ENCODE measurements at regions not wholly inside any gene's neighbourhood (a gene's known extent, or its start where the extent isn't known, plus 50 kb on each side); places are given as distances from the start of the nearest gene placed in this dataset.

DNA sequence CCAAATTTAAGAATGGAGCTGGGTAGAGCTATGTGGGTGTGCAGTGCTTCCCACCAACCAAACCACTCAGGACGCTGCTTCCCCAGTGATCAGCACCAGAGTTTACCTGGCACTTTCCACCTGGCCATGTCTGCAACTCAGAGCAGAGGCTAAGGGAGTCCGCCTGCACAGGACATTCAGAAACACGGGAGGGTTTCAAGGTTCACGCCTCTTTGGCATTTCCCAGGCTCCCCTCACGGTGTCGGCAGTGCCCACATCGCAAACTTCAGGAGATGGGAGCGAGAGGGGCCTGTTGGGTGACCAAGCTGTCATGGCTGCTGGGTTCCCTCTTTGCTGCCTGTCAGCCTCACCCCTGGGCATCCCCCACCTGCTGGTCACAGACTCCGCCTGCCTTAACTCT, 161.5 kb downstream of the NXNL2 start:
- DNase-seq = no peak

DNA sequence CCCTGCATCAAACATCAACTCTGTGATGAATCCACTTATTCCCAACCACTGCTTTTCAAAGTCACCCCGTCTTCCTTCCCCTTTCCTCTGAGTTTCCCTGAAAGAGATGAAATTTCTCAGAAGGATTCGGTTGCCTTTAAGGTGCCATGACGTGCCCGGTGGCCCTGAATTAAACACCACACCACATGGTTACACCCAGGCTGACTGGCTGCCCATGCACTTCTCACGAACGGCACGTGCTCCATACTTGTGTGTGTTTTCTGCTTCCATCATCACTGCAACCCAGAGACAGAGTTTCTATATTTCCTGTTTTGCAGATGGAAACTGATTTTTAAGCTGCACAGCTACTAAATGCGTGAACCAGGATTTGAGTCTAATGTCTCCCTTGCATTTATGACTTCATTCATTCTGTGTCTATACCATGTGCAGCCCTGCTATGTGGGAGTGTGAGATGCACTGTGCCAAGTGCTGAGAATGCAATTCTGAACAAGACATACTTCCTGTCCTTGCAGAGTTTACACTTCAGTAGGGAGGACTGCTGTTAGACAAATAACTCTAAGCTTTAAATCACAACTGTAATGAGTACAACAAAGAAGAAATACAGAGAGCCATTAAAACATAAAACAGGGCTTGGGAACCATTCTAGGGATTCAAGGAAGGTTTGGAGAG, 162.9 kb downstream of the NXNL2 start:
- no peak for DNase-seq

DNA sequence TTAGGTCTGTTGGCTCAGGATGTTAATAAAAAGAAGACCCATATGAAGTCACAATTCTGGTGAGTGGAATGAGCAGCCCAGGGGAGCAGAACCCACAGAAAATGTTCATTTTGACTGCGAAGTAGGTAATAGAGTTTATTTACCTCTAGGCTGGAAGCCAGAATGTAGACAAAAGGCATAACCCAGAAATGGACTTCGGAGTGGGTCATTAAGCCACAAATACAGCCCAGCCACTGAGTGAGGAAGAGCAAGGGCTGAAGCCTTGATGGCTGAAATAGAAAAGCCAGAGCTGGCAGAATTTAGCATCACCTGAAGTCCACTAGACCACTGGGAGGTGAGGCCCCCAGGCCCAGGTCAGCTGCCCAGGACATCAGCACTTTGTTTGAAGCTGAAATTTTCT, 168.0 kb downstream of the NXNL2 start:
- DNase-seq = no peak

DNA sequence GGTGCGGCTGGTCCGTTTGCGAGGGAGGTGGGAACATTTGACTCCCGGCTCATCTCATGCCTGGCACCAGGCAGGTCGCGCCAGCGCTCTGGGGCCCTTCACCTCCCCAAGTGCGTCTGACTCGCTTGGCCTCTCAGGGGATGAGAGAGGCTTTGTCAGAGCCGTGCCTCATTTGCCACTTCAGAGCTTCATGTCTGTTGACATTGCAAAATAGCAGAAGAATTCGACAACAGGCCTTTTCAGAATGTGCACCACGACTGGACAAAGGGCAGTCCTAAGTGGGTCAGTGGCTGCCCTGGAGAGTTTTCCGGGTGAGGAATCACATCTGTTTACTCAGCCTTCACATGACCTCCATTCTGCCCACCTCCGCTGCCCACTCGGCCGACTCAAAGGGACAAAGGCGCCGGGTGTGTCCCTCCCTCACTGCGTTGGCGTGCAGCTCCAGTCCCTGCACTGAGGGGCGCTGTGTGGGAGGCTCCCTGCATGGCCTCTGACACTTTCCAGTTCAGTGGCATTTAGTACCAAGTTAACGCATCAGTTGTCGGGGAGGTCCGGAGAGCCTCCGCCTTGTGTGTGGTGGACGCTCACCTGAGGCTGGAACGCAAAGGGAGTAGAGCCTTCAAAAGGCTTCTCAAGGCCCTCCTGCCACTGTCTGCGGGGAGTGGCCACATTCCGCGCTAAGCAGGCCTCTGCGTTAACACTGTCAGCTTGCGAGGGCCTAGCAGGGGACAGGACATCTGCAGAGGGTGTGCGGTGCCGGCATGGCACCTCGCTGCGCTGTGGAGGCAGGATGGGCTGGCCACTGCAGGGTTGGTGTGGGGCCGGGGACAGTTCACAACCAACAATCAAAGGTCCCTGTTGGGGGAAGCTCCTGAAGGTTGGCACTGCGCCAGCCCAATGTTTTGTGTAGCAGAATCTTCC, 171.5 kb downstream of the NXNL2 start:
- DNase-seq = no peak

DNA sequence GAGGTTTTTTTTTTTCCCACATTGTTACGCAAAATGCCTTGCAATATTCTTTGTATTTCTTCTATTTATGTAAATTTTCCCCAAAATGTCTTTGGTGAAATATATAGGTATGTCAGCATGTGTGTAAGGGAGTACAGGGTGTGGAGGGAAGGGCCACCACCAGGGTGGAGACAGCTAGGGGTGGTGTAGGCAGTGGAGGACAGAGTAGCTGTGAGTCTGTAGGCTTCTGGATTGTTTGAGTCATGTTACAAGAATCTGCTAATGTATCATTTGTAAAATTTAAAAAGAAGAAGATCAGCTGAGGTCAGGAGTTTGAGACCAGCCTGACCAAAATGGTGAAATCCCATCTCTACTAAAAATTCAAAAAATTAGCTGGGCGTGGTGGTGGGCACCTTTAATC, 175.5 kb downstream of the NXNL2 start:
- DNase-seq = no peak

DNA sequence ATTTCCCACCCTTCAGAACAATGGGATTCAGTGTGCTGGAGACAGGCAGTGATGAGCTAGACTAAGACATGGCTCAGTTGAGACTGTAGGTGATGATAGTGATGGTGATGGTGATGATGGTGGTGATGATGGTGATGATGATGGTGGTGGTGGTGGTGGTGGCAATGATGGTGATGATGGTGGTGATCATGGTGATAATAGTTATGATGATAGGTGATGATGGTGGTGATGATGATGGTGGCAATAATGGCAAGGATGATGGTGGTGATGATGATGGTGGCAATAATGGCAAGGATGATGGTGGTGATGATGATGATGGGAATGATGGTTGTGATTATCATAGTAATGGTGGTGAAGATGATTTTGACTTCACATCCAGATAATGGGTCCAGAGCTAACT, 176.7 kb downstream of the NXNL2 start:
- DNase-seq = no peak

DNA sequence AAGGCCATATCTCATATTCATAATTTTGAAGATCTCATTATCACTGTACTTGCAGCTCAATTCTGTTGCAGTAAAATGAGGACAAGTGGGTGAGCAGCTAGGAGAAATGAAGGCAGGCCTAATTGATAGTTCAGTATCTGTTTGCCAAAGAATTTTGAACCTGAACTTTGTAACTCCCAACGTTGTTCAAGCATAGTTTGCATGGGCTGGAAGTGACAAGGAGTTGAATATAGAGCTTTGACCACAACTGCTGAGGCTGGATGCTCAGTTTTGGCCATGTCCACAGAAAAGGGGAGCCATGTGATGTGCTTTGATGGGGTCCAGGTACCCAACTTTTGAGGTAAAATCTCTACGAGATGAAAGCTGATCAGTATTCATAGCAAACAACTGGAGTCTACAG, 177.5 kb downstream of the NXNL2 start:
- no peak for DNase-seq

DNA sequence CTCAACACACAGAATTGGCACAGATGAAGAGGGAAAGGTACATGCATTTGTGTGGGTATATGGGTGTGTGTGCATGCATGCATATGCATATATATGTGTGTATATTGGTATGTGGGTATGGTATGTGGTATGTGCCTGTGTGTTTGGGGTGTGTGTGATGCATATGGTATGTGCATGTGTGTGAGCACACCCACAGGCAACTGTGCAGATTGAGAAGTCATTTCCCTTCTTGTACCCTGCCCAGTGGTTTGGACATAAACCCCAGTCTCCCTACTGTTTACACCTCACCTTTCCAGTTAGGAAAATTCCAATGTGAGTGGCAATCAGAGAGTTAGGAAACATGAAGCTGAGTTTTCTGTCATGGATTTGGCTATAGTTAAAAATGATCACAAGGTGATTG, 178.0 kb downstream of the NXNL2 start:
- no peak for DNase-seq

DNA sequence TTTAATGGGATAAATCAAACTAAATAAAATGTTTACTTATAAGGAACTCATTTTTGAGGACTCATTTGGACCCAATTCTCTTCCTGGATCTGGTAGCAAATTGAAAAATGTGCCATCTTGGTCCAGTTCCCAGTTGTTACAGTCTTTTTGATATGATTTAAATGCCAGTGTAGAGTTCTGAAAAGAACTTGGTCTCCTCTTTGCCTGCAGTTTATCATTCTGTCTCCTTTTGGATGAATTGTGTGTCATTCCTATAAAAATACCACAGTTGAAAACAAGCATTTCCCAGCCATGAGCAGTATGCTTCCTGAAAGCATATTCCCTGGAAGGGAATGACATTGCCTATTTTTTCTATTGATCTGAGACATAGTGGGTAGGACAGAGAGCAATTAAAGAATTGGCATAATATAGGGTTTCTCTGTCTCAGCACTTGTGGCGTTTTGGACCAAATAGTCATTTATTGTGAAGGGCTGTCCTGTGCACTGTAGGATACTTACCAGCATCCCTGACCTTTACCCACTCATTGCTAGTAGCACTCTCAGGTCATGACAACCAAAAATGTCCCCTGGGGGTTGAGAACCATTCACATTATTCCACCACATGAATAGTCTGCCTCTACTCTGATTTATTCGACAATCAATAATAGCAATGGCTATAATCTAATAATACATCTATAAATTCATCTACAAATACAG, 181.8 kb downstream of the NXNL2 start:
- no peak for DNase-seq

DNA sequence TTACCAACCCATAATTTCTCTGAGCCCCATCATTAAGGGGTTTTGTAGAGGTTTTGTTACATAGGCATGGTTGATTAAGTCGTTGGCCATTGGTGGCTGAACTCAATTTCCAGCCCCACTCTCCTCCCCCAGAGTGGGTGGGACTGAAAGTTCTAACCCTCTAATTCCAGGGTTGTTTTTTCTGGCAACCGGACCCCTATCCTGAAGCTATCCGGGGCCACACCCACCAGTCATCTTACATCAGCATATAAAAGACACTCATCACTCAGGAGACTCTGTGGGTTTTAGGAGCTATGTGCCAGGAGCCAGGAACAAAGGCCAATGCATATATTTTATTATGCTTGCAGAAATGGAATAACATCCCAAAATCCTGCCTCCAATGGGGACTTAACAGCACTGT, 186.0 kb downstream of the NXNL2 start:
- DNase-seq = no peak

DNA sequence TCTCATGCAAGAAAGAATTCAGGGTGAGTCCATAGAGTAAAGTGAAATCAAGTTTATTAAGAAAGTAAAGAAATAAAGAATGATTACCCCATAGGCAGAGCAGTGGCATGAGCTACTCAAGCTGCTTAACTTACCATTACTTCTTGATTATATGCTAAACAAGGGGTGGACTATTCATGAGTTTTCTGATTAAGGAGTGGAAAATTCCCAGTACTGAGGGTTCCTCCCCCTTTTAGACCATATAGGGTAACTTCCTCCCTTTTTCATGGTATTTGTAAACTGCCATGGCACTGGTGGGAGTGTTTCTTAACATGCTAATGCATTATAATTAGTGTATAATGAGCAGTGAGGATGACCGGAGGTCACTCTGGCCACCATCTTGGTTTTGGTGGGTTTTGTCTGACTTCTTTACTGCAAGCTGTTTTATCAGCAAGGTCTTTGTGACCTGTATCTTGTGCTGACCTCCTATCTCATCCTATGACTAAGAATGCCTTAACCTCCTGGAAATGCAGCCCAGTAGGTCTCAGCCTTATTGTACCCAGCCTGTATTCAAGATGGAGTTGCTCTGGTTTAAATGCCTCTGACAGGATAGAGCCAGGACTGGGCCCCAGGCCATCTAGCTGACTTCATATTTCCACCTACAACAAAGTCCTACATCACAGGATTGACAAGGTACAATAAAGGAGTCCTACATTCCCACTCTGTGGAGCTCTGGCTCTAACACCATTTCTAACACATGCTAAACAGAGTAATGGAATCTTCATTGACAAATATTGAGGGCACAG, 186.7 kb downstream of the NXNL2 start:
- DNase-seq = no peak

DNA sequence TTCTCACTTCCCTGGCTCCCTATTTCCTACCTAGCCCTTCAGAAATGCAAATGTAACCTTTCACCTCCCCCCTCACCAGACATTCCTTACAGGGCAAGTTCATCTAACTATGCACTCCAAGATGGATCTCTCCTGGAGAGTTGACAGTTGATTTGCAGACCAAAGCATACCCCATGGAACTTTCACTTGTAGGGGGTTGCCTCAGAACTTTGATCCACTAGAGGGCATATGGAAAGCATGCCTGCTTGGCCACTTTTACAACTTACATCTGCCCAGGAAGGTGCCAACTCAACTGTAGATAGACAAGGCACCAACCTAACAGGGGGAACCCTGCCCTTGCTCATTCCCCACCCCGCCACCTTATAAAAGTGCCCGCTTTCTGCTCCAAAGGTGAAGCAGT, 187.8 kb downstream of the NXNL2 start:
- no peak for DNase-seq

DNA sequence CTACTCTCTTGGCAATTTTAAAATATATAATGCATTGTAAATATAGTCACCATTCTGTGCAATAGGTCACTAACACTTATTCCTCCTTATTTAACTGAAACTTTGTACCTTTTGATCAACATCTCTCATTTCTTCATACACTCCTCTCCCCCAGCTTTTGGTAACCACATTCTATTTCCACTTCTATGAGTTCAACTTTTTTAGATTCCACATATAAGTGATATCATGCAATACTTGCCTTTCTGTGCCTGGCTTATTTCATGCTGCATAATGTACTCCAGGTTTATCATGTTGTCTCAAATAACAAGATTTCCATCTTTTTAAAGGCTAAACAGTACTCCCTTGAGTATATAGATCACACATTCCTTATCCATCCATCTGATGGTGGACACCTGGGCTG, 188.8 kb downstream of the NXNL2 start:
- DNase-seq = no peak

DNA sequence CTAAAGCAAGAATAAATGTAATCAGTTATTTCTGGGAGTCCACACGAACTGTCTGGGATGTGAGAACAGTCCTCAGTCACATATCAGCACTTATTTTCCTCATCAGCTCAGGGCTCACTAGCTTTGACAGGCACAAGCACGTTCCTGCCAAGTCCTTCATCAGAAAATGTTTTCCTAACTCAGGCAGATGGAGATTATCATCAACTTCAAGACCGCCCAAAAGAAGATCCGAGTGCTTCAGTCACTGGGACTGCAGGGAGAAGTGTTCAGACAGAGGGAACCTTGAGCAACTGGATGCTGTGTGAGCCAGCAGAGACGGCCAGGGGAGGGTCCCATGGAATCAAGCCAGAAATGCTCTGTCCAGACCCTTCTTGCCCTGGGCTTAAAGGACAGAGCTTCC, 189.4 kb downstream of the NXNL2 start:
- DNase-seq = no peak

DNA sequence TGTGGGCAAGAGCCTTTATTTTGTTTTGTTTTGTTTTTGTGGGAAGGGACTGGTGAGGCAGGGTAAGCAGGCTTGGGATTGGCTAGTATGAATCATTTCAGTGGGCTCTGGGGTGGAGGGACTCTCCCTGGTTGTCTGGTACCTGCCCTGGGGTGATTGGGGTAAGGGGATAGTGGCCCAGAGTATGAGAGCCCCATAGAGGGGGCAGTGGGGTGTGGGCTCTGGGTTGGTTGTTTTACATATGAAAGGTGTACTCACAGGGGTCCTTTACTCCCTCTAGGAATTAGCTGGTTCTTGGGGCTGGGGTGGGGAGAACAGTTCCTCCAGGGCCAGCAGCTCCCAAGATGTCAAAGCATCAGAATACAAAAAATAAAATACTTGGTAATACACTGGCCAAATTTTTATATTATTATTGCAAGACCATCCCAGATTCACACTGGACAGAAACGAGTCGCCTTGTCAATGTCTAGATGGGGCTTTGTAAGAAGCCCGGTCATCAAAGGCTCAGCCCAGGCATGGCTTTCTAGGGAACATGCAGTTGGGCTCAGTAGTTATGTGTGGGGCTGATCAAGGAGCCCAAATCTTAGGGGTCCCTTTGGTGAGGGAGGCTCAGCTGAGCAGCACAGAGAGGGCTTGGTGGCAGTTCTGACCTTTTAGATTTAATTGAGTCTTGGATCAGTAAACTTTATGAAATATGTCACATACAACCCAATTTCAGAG, 190.5 kb downstream of the NXNL2 start:
- DNase-seq = no peak

DNA sequence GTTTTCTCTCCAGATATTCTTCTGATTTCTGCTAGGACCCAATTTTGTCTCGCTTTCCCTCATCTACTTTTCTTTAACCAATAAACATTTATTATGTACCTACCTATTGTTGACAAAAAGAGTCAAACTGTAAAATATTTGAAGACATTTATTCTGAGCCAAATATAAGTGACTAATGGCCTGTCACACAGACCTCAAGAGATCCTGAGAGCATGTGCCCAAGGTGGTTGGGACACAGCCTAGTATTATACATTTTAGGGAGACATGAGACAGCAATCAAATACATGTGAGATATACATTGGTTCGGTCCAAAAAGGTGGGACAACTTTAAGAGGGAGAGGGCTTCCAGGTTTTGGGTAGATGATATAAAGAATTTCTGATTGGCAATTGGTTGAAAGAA, 191.8 kb downstream of the NXNL2 start:
- no peak for DNase-seq

DNA sequence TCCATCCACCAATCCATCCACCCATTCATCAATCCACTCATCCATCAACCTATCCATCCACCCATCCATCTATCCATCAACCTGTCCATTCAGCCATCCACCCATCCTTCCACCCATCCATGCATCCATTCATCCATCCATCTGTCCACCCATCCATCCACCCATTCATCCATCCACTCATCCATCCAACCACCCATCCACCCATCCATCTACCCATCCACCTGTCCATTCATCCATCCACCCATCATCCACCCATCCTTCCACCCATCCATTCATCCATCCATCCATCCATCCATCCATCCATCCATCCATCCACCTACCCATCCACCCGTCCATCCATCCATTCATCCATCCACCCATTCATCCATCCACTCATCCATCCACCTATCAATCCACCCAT, 195.8 kb downstream of the NXNL2 start:
- no peak for DNase-seq

DNA sequence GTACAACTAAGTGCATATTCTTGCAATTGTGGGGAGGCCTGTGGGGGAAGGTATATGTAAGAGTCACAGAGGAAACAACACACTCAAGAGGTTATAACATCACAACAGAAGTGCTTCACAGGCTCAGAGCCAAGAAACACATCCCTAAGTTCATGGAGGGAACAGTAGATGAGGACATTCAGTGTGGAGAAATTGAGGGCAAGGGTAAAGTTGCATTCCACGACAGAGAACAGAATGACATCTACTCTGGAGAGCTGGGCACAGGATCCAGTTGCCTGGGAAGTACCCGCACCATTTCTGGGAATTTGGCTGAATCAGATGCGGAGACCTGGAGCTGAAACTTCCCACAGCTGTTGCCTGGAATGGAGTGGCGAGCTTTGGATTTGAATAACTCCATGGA, 197.2 kb downstream of the NXNL2 start:
- DNase-seq = no peak

DNA sequence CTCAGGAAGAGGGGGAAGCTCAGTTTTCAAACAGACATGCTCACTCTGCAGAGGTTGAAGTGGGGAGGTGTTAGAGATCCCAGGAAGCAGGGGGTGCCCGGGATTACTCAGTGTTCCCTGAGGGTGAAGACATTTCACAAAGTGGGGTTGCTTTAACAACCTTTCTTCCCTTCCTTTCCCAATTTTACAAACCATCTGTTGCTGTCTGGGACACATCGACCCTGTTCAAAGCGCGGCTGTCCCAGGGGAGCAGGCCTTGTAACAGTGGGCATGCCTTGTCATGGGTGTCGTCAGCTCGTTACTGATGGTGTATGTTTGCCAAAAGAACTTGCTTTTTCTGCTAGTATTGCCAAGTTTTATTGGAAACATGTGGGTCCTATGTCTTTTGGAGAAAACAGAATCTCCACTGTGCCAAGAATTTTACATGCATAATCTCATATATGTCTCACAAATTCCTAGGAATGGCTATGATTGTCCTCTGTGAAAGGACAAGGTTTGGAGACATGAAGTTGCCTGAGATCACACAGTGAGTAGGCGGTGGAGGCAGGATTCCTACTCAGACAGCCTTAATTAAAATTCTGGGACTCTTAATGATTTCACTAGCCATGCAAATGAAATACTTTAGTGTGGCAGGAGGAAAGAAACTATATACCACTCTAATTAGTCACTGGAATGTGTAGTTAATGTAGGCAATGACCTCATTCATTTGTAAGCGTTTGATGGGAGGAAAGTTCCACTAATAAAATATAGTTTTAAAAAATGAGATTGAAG, 198.9 kb downstream of the NXNL2 start:
- DNase-seq = no peak

DNA sequence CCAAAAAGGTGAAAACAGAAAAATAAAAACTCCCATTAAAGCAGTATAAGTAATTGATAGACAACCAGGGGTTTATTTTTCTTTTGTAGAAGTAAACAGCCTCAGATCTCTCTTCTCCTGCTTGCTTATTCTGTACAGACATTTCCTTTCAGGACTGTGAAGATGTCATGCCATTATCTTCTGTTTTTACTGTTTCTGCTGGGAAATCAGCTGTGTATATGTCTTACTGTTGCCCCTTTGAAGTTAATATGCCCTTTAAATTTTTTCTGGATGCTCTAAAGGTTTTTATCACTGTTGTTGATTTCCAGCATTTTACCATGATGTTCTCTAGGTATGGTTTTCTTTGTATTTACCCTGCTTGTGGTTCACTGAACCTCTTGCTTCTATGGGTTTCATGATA, 199.5 kb downstream of the NXNL2 start:
- DNase-seq = no peak

DNA sequence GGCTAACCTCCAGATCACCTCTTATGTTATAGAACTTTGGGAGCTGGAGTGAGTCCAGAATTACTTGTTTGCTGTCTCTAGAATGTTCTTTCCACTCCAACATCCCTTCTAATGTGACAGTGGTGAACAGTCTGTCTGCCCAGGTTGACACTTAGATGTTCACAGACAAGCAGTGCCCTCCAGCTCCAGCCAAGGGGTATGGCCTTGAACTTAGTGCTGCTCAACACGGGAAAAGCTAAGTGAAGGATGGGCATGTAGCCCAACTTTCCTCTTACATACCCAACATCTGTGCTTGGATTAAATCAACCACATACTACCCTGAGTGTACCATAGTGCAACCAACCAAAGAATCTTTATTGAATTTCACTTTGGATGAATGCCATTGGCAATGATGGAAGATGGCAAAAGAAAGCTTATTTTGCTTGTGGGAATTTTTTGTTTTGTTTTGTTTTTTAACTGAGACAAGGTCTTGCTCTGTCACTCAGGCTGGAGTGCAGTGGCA, 201.2 kb downstream of the NXNL2 start:
- DNase-seq = no peak
